Suprapubic skin (tissue), 4 donors: ENCODE measurements at regions not wholly inside any gene's neighbourhood (a gene's known extent, or its start where the extent isn't known, plus 50 kb on each side); places are given as distances from the start of the nearest gene placed in this dataset.
"Not testable (repeated sequence)": the region's sequence is repeated elsewhere in the genome, so short reads cannot be mapped to it uniquely, and the experiment has no call there.

Source experiments
- DNase-seq, 2 donors: peaks; one replicate each; pipeline ENCODE4 v3.0.0-alpha.2; 2019; ENCODE audit warnings: low spot score in 2 of 2
- H3K27ac ChIP-seq: fragments of 200-600 bp; sonication (generic); one replicate; pipeline ENCODE4 v1.5.1; 2019
- H3K27me3 ChIP-seq: fragments of 200-600 bp; sonication (generic); one replicate; pipeline ENCODE4 v1.5.1; 2019
- H3K36me3 ChIP-seq: fragments of 200-600 bp; sonication (generic); one replicate; pipeline ENCODE4 v1.5.1; 2019
- H3K4me1 ChIP-seq: fragments of 200-600 bp; sonication (generic); one replicate; pipeline ENCODE4 v1.5.1; 2019
- H3K4me3 ChIP-seq: fragments of 200-600 bp; sonication (generic); one replicate; pipeline ENCODE4 v1.5.1; 2019; ENCODE audit warnings: mild to moderate bottlenecking
- H3K9me3 ChIP-seq: fragments of 200-600 bp; sonication (generic); one replicate; pipeline ENCODE4 v1.5.1; 2019
- EP300 ChIP-seq: sonication (generic); formaldehyde crosslinking; IDR thresholded peaks from one replicate; pipeline ENCODE4 v1.6.1; 2017; ENCODE audit warnings: antibody characterized with exemption
- POLR2A ChIP-seq, 2 donors: fragments of 450-650 bp; IDR thresholded peaks; one replicate each; pipeline ENCODE4 v1.6.1; 2017; ENCODE audit warnings: antibody characterized with exemption in 2 of 2, mild to moderate bottlenecking in 2 of 2, moderate library complexity in 2 of 2
- POLR2AphosphoS5 ChIP-seq, 3 donors: sonication (generic); formaldehyde crosslinking; IDR thresholded peaks; one replicate each; pipeline ENCODE4 v1.6.1; 2017; ENCODE audit warnings: antibody characterized with exemption in 3 of 3
- WGBS: methylation state at CpG from one replicate; pipeline ENCODE4 v1.1.5; 2018; 5-methylcytosine and 5-hydroxymethylcytosine counted together
- TF ChIP-seq, protein P1 (sequence below), 2 donors: fragments of 200-600 bp in 1 of 2; fragments of 450-650 bp in 1 of 2; sonication (generic) in 1 of 2; IDR thresholded peaks; one replicate each; pipeline ENCODE4 v1.5.1; 2016 to 2019; ENCODE audit warnings: antibody characterized with exemption in 2 of 2, mild to moderate bottlenecking in 1 of 2, moderate library complexity in 1 of 2

DNA sequence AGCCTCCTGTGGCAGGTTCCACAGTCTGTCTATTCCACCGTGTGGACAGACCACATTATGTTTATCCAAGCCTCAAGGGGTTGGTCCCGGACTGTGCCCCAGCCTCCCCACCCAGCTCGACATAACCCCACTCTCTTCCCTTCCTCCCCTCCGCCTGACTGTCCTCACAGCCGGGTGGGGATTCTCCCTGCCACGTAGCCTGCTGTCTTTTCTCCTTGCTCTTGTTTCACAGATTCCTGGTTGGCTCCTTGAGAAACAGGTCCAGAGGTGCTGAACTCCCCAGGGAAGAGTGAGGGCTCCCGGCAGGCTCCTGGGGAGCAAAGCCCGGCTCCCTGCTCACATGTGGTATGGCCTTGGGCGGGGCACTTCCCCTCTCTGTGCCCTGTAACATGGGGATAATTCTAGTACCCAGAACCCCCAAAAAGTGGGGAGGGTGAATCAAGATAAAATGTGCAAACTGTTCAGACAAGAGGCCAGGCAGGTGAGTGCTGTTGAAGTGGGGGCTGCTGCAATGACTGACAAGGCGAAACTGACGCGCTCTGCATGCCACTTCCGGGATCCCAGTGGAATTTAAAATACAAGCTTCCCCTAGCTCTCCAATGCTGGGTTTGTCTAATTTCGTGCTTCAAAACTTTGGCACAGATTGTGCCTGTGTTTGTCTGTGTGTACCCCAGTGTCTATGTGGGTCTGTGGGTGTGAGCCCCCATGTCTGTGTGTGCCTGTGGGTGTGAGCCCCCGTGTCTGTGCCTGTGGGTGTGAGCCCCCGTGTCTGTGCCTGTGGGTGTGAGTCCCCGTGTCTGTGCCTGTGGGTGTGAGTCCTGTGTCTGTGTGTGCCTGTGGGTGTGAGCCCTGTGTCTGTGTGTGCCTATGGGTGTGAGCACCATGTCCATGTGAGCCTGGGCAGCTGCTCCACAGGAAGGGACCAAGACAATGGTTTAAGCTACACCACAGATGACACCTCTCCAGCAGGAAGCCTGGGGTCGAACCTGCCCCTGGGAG, 160.6 kb upstream of the IQSEC1 start:
- DNase-seq, result no peak
- no peaks in the 10 kb centered on the region for H3K9me3 ChIP-seq
- TF ChIP-seq, protein P1, sequence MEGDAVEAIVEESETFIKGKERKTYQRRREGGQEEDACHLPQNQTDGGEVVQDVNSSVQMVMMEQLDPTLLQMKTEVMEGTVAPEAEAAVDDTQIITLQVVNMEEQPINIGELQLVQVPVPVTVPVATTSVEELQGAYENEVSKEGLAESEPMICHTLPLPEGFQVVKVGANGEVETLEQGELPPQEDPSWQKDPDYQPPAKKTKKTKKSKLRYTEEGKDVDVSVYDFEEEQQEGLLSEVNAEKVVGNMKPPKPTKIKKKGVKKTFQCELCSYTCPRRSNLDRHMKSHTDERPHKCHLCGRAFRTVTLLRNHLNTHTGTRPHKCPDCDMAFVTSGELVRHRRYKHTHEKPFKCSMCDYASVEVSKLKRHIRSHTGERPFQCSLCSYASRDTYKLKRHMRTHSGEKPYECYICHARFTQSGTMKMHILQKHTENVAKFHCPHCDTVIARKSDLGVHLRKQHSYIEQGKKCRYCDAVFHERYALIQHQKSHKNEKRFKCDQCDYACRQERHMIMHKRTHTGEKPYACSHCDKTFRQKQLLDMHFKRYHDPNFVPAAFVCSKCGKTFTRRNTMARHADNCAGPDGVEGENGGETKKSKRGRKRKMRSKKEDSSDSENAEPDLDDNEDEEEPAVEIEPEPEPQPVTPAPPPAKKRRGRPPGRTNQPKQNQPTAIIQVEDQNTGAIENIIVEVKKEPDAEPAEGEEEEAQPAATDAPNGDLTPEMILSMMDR (IDR thresholded peaks at IDR 0.05), result no peak
- TF ChIP-seq POLR2AphosphoS5 (IDR thresholded peaks at IDR 0.05) (no peak), POLR2A (IDR thresholded peaks at IDR 0.05) (no peak)
- no peaks in the 10 kb centered on the region for H3K36me3 ChIP-seq
- H3K4me1 ChIP-seq, result peaks cover 18% of the 10 kb centered on the region
- H3K4me3 ChIP-seq, result no peak overlapping the region
- H3K27me3 ChIP-seq, result peaks cover 9% of the 10 kb centered on the region
- WGBS, result 58% methylated on average over 13 of the region's 18 CpGs
- no peak overlapping the region for H3K27ac ChIP-seq

DNA sequence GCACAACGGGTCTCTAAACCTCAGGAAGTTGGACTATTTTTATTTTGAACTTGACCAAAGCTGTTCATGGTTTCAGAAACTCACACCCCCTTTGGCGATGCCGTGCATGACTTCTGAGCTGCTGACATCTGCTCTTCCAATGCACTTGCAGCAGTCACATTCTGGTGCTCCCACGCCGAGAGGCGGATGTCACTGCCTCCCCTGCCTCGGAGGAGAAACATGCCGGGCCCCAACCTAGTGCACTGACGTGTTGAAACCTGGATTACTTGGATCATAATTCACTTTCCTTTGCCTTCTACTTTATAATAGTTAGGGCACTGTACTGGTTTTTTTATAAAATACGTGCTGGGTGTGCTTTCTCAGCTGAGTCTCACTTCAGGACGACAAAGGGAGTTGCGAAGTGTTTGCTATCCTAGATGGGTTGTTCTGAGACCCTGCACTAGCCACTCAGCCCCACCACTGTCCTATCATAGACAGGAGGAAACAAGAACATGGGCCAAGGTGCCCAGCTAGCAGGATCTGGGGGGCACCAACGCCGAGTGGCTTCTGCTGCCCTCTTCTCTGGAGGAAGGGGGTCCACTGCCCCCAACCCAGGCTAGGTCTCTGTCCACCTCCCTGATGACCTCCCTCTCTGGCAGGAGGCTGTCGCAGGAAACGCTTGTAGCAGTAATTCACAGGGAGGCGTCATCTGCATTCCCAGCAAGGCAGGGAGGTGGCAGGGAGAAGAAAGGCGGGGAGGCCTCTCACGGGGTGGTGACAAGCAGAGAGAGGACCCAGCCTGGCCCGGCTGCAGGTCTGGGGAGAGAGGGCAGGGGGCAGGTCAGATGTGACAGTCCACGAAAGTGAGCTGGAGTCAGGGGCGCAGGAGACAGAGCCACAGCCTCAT, 158.8 kb upstream of the IQSEC1 start:
- Histone ChIP-seq H3K9me3 (no peaks in the 10 kb centered on the region), H3K4me3 (no peak overlapping the region), H3K36me3 (no peaks in the 10 kb centered on the region), H3K27ac (no peak overlapping the region), H3K4me1 (peaks cover 18% of the 10 kb centered on the region), H3K27me3 (peaks cover 9% of the 10 kb centered on the region)
- 46% methylated on average over 20 of the region's 22 CpGs for WGBS
- DNase-seq, result no peak
- TF ChIP-seq POLR2AphosphoS5 (IDR thresholded peaks at IDR 0.05) (no peak), EP300 (no peak), POLR2A (IDR thresholded peaks at IDR 0.05) (no peak)
- TF ChIP-seq, protein P1 (IDR thresholded peaks at IDR 0.05), result no peak

GRCh38 chr3:13229273-13229949, 156.2 kb upstream of the IQSEC1 start:
- Histone ChIP-seq H3K27me3 (peaks cover 3% of the 10 kb centered on the region), H3K36me3 (no peaks in the 10 kb centered on the region), H3K4me3 (no peak overlapping the region), H3K9me3 (no peaks in the 10 kb centered on the region), H3K4me1 (peaks cover 11% of the 10 kb centered on the region), H3K27ac (no peak overlapping the region)
- WGBS, result 61% methylated on average over 8 of the region's 8 CpGs
- DNase-seq, result no peak
- TF ChIP-seq POLR2A (IDR thresholded peaks at IDR 0.05), result no peak
- TF ChIP-seq, protein P1 (IDR thresholded peaks at IDR 0.05), result peak in 1 of 2 donors; percentile 13

- Histone ChIP-seq H3K9me3 (no peaks in the 10 kb centered on the region), H3K27me3 (peaks cover 3% of the 10 kb centered on the region), H3K36me3 (no peaks in the 10 kb centered on the region), H3K4me3 (no peak overlapping the region), H3K4me1 (peaks cover 3% of the 10 kb centered on the region), H3K27ac (no peak overlapping the region)
- 96% methylated on average over 3 of the region's 3 CpGs for WGBS
- no peak for DNase-seq
- TF ChIP-seq POLR2AphosphoS5 (IDR thresholded peaks at IDR 0.05), result no peak
- no peak for TF ChIP-seq EP300
- TF ChIP-seq POLR2A (IDR thresholded peaks at IDR 0.05), result no peak
- TF ChIP-seq, protein P1 (IDR thresholded peaks at IDR 0.05), result no peak
Observed at GRCh38 chr3:13228584-13228983, 155.4 kb upstream of the IQSEC1 start.

- not testable (repeated sequence) for H3K4me1 ChIP-seq, H3K36me3 ChIP-seq, H3K27me3 ChIP-seq, H3K4me3 ChIP-seq, DNase-seq, H3K27ac ChIP-seq, H3K9me3 ChIP-seq
- WGBS, result 83% methylated on average over 12 of the region's 12 CpGs
Observed at GRCh38 chr3:13228169-13228568, 154.9 kb upstream of the IQSEC1 start.
